OCI-LY3 (cell line): ENCODE measurements at regions not wholly inside any gene's neighbourhood (a gene's known extent, or its start where the extent isn't known, plus 50 kb on each side); places are given as distances from the start of the nearest gene placed in this dataset.

ENCODE experiments used
- EZH2phosphoT487 ChIP-seq: fragments of 200-600 bp; shearing (Covaris generic); IDR thresholded peaks from 2 replicates; pipeline ENCODE4 v1.6.1; 2018; ENCODE audit warnings: antibody characterized with exemption, mixed run types, low read depth
- TF ChIP-seq, protein P1 (sequence below): fragments of 200-600, 300-600 bp; sonication (generic); IDR thresholded peaks from 2 replicates; pipeline ENCODE4 v1.5.1; 2014; ENCODE audit warnings: antibody characterized with exemption, low read length, low read depth

DNA sequence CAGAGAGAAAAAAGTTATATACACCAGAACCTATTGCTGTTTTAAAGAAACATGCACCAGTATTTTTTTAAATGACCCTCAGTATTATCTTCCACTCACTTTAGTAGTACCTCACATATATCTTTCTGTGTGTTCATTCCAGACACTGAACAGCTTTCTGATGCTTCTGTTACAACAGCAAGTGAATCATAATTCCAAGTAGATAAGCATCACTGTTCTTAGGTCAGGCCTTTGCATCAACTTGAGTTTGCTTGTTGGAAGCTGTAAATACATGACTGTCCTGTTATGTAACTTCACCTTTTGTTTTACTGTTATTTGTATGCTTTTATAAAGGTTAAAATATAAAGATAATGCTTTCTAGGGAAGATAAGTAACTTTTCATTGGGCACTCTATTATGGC, 184.4 kb downstream of the ISL1 start:
- TF ChIP-seq, protein P1, sequence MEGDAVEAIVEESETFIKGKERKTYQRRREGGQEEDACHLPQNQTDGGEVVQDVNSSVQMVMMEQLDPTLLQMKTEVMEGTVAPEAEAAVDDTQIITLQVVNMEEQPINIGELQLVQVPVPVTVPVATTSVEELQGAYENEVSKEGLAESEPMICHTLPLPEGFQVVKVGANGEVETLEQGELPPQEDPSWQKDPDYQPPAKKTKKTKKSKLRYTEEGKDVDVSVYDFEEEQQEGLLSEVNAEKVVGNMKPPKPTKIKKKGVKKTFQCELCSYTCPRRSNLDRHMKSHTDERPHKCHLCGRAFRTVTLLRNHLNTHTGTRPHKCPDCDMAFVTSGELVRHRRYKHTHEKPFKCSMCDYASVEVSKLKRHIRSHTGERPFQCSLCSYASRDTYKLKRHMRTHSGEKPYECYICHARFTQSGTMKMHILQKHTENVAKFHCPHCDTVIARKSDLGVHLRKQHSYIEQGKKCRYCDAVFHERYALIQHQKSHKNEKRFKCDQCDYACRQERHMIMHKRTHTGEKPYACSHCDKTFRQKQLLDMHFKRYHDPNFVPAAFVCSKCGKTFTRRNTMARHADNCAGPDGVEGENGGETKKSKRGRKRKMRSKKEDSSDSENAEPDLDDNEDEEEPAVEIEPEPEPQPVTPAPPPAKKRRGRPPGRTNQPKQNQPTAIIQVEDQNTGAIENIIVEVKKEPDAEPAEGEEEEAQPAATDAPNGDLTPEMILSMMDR: no peak
- TF ChIP-seq EZH2phosphoT487: no peak
